Activated B cell treated with CpG ODN at 0.5 μM for 24 hours (primary cell): ENCODE measurements at regions not wholly inside any gene's neighbourhood (a gene's known extent, or its start where the extent isn't known, plus 50 kb on each side); places are given as distances from the start of the nearest gene placed in this dataset.

ENCODE experiments used
- ATAC-seq: fragments of 200-7000 bp; cut with Tn5 transposase; one replicate; pipeline ENCODE4 v1.10.0; 2021; ENCODE audit warnings: low read depth, mild to moderate bottlenecking, moderate library complexity
- CTCF ChIA-PET: fragments of 350-600 bp; sonication (Branson Sonifier 250); formaldehyde crosslinking; loops from one replicate; lab custom pipeline; 2021; ENCODE audit warnings: antibody characterized with exemption; lab: Charles Lee
- POLR2A ChIA-PET: fragments of 350-600 bp; sonication (Branson Sonifier 250); formaldehyde crosslinking; loops from one replicate; lab custom pipeline; 2021; ENCODE audit warnings: antibody characterized with exemption; lab: Charles Lee
- DNase-seq: peaks from one replicate; pipeline ENCODE4 v3.0.0; 2022
- H3K27ac Mint-ChIP-seq: one replicate; pipeline ENCODE4 v1.8.0; 2020; ENCODE audit warnings: mixed read lengths
- H3K27me3 Mint-ChIP-seq: one replicate; pipeline ENCODE4 v1.8.0; 2021; ENCODE audit warnings: mixed read lengths
- H3K36me3 Mint-ChIP-seq: one replicate; pipeline ENCODE4 v1.8.0; 2021; ENCODE audit warnings: low read depth, mixed read lengths
- H3K4me1 Mint-ChIP-seq: one replicate; pipeline ENCODE4 v1.8.0; 2021; ENCODE audit warnings: mixed read lengths
- H3K4me3 Mint-ChIP-seq: one replicate; pipeline ENCODE4 v1.8.0; 2020; ENCODE audit warnings: mild to moderate bottlenecking, mixed read lengths
- H3K9me3 Mint-ChIP-seq: one replicate; pipeline ENCODE4 v1.8.0; 2020; ENCODE audit warnings: mixed read lengths
- intact Hi-C: fragments of 100-400 bp; cut with micrococcal nuclease; formaldehyde crosslinking; loops from one replicate; pipeline ENCODE4 v1.15.1; 2024
- TF ChIP-seq, protein P1 (sequence below): fragments of 200-600 bp; IDR thresholded peaks from one replicate; pipeline ENCODE4 v1.8.0; 2022; ENCODE audit warnings: antibody characterized with exemption, mild to moderate bottlenecking

DNA sequence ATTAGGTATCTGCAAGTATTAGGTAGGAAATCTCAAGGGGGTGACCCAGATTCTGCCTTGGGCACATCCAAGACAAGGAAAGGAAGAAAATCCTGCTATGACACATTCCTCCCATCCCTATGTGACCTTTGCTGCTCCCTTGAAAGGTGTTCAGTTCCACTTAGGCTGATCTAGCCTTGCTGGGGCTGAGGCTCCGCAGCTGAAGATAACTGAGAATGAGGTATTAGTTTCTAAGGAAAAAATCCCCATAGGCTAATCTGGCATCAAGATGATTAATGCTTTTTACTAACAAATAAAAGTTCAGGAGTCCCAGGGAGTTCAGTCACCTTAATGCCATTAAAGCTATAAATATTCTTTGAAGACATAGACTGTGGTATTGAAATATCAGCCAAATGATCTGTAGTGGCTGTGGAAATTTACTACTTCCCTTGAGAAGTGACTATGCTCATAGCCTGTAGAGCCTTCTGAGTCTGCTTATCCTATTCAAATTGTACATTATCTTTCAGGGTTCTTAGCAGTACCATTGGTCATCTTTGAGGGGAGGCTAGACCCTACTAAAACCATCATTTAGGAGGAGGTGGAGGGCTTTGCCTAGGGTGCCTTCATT is 239.9 kb upstream of the RAG2 start:
- Mint-ChIP-seq H3K27ac (no peak overlapping the region), H3K4me3 (no peak overlapping the region), H3K9me3 (peaks cover 2% of the 10 kb centered on the region), H3K27me3 (peaks cover 4% of the 10 kb centered on the region), H3K36me3 (no peaks in the 10 kb centered on the region), H3K4me1 (no peaks in the 10 kb centered on the region)
- CTCF ChIA-PET = no interaction called here
- TF ChIP-seq, protein P1, sequence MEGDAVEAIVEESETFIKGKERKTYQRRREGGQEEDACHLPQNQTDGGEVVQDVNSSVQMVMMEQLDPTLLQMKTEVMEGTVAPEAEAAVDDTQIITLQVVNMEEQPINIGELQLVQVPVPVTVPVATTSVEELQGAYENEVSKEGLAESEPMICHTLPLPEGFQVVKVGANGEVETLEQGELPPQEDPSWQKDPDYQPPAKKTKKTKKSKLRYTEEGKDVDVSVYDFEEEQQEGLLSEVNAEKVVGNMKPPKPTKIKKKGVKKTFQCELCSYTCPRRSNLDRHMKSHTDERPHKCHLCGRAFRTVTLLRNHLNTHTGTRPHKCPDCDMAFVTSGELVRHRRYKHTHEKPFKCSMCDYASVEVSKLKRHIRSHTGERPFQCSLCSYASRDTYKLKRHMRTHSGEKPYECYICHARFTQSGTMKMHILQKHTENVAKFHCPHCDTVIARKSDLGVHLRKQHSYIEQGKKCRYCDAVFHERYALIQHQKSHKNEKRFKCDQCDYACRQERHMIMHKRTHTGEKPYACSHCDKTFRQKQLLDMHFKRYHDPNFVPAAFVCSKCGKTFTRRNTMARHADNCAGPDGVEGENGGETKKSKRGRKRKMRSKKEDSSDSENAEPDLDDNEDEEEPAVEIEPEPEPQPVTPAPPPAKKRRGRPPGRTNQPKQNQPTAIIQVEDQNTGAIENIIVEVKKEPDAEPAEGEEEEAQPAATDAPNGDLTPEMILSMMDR = no peak
- POLR2A ChIA-PET = no interaction called here
- intact Hi-C loops = no loop called here
- DNase-seq (no peak), ATAC-seq (no peak)

DNA sequence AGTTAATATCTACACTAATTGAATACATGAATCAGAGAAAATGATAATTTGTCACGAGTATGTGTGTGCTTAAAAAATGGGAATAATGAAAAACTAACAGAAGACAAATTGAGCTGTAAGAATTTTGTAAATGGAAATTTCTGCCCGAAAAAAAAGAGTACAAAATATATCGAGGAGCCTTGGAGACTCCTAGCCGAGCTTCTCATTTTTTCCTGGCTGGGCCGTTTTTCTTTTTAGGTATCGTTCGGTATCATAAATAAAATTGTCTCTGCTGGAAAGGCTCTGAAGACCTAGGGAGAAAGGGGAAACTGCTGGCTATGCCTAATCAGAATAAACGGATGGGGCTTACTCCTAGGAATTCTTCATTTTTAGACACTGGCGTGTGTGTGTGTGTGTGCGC is 227.2 kb upstream of the RAG2 start:
- Mint-ChIP-seq H3K9me3 (no peaks in the 10 kb centered on the region), H3K4me3 (no peak overlapping the region), H3K4me1 (no peaks in the 10 kb centered on the region), H3K27me3 (no peaks in the 10 kb centered on the region), H3K27ac (no peak overlapping the region), H3K36me3 (no peaks in the 10 kb centered on the region)
- DNase-seq (no peak), ATAC-seq (no peak)
- intact Hi-C loops = no loop called here
- ChIA-PET POLR2A (no interaction called here), CTCF (no interaction called here)
- TF ChIP-seq, protein P1 = no peak

DNA sequence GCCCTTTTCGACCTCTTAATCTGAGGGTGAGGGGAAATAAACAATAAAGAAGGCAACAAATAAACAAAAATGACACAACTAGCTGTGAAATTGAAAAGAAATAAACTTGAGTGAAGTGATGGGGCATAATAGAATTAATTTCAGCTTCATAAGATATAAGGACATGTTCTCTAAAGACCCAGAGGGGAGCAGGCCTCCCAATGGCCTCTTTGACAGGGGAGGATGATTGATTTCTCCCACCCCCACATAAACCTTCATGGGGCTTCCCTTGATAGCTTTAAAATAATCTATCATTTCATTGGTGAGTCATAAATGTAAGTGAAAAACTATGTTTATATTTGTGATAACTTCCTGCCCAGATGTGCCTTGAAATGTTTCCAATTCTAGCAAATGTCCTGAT is 226.3 kb upstream of the RAG2 start:
- TF ChIP-seq, protein P1 = no peak
- no peaks in the 10 kb centered on the region for H3K27me3 Mint-ChIP-seq
- ChIA-PET POLR2A (no interaction called here), CTCF (no interaction called here)
- no peak for ATAC-seq
- DNase-seq = no peak
- H3K9me3 Mint-ChIP-seq = peaks cover 3% of the 10 kb centered on the region
- no peak overlapping the region for H3K27ac Mint-ChIP-seq
- intact Hi-C loops = no loop called here
- no peaks in the 10 kb centered on the region for H3K4me1 Mint-ChIP-seq
- H3K36me3 Mint-ChIP-seq = no peaks in the 10 kb centered on the region
- H3K4me3 Mint-ChIP-seq = no peak overlapping the region

DNA sequence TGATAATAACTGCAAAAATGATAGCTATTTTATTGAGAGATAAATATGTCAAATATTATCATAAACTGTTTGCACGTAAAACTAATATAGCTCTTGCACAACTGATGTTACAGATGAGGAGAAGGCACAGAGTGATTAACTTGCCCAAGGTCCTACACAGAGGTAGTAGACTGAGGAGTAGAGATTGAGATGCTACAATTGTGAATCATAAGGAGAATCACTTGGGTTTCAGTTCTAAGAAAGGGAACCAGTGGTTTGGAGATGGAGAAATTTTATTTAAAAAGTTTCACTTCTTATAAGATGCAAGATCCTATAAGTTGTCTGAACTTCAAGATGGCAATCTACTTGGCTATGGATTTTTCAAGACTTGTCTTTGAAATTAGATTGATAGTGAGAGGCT is 224.8 kb upstream of the RAG2 start:
- Mint-ChIP-seq H3K36me3 (no peaks in the 10 kb centered on the region), H3K9me3 (peaks cover 3% of the 10 kb centered on the region), H3K27ac (no peak overlapping the region), H3K4me3 (no peak overlapping the region), H3K27me3 (no peaks in the 10 kb centered on the region), H3K4me1 (no peaks in the 10 kb centered on the region)
- intact Hi-C loops = no loop called here
- TF ChIP-seq, protein P1 = no peak
- ChIA-PET CTCF (no interaction called here), POLR2A (no interaction called here)
- ATAC-seq = no peak
- DNase-seq = no peak

DNA sequence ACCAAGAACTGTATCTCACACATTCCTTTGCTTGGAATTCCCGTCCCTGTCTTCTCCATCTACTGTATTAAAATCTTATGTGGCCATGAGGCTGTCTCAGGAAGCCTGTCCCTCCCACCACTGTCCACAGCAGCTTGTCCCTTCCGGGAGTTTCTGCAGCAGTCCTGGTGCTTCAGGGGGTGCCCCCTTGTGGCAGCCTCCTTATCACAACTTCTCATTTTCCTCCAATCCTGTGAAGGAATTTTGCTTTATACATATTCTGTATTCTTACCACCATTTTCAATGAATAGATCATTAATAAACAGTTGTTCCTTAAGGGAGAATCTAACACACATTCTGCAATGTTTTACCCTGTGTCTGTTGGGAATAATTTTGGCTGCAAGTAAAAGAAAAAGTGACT is 220.4 kb upstream of the RAG2 start:
- ChIA-PET CTCF (no interaction called here), POLR2A (no interaction called here)
- no peak for DNase-seq
- no peak for ATAC-seq
- Mint-ChIP-seq H3K4me3 (no peak overlapping the region), H3K36me3 (no peaks in the 10 kb centered on the region), H3K9me3 (peaks cover 3% of the 10 kb centered on the region), H3K4me1 (no peaks in the 10 kb centered on the region), H3K27me3 (no peaks in the 10 kb centered on the region), H3K27ac (no peak overlapping the region)
- TF ChIP-seq, protein P1 = no peak
- intact Hi-C loops = no loop called here
